A549 (cell line): ENCODE measurements at regions not wholly inside any gene's neighbourhood (a gene's known extent, or its start where the extent isn't known, plus 50 kb on each side); places are given as distances from the start of the nearest gene placed in this dataset.

Experiments
- FOSL2 ChIP-seq, 2 experiments: fragments of 450-650 bp in 1 of 2; fragments of >200 bp in 1 of 2; sonication (Bioruptor Twin) in 1 of 2; formaldehyde crosslinking; IDR thresholded peaks; 2 replicates each; pipeline versions ENCODE4 v1.5.0 to v1.6.1; 2016 to 2020; ENCODE audit warnings: mild to moderate bottlenecking in 1 of 2, moderate library complexity in 1 of 2
- KDM5A ChIP-seq: fragments of 200-600 bp; sonication (generic); IDR thresholded peaks from 2 replicates; pipeline ENCODE4 v1.6.1; 2016; ENCODE audit warnings: antibody characterized with exemption, mild to moderate bottlenecking
- NFE2L2 ChIP-seq: fragments of 150-350 bp; conservative IDR thresholded peaks from 2 replicates; pipeline ENCODE4 v1.6.1; 2014; ENCODE audit warnings: low read length
- ZSCAN20 ChIP-seq: fragments of 250-450 bp; sonication (Bioruptor Pico); IDR thresholded peaks from 2 replicates; pipeline ENCODE4 v1.8.0; 2022; ENCODE audit warnings: mild to moderate bottlenecking, moderate library complexity
- TF ChIP-seq, protein P1 (sequence below): fragments of >200 bp; sonication (Bioruptor Twin); formaldehyde crosslinking; IDR thresholded peaks from 3 replicates; pipeline ENCODE4 v1.5.1; 2016

DNA sequence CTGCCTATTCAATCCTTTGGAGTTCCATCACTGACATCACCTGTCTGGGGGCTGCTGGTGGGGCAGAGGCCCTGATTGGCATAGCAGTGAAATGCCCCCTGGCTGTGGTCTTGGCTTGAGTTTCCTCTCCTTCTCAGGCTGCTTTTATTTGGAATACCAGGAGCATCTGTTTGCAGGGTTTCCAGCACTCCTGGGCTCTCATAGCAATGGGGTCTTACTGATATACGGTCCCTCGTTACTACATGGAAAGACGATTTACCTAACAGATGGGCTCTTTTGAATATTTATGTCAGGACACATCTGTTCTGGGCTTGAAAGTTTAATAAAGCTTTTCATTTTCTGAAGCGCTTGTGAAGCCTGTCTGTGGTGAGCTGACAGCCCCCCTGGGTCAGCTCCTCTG, 230.3 kb downstream of the SLC4A3 start:
- TF ChIP-seq FOSL2 (IDR thresholded peaks at IDR 0.05), result no peak
- TF ChIP-seq FOSL2 (CRISPR knock-in tag; IDR thresholded peaks at IDR 0.05), result no peak
- TF ChIP-seq KDM5A, result no peak
- no peak for TF ChIP-seq ZSCAN20 (CRISPR knock-in tag)
- TF ChIP-seq, protein P1, sequence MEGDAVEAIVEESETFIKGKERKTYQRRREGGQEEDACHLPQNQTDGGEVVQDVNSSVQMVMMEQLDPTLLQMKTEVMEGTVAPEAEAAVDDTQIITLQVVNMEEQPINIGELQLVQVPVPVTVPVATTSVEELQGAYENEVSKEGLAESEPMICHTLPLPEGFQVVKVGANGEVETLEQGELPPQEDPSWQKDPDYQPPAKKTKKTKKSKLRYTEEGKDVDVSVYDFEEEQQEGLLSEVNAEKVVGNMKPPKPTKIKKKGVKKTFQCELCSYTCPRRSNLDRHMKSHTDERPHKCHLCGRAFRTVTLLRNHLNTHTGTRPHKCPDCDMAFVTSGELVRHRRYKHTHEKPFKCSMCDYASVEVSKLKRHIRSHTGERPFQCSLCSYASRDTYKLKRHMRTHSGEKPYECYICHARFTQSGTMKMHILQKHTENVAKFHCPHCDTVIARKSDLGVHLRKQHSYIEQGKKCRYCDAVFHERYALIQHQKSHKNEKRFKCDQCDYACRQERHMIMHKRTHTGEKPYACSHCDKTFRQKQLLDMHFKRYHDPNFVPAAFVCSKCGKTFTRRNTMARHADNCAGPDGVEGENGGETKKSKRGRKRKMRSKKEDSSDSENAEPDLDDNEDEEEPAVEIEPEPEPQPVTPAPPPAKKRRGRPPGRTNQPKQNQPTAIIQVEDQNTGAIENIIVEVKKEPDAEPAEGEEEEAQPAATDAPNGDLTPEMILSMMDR, result no peak
- TF ChIP-seq NFE2L2, result no peak
